Non-pigmented ciliary epithelial cell (primary cell): ENCODE measurements at regions not wholly inside any gene's neighbourhood (a gene's known extent, or its start where the extent isn't known, plus 50 kb on each side); places are given as distances from the start of the nearest gene placed in this dataset.
"Not testable (repeated sequence)": the region's sequence is repeated elsewhere in the genome, so short reads cannot be mapped to it uniquely, and the experiment has no call there.

ENCODE experiments used
- DNase-seq: peaks from one replicate; pipeline ENCODE4 v3.0.0-alpha.2; 2010; ENCODE audit warnings: low read depth

- no peak for DNase-seq
These were observed 167.7 kb upstream of the WSCD1 start for GRCh38 chr17:5902181-5903140.

DNA sequence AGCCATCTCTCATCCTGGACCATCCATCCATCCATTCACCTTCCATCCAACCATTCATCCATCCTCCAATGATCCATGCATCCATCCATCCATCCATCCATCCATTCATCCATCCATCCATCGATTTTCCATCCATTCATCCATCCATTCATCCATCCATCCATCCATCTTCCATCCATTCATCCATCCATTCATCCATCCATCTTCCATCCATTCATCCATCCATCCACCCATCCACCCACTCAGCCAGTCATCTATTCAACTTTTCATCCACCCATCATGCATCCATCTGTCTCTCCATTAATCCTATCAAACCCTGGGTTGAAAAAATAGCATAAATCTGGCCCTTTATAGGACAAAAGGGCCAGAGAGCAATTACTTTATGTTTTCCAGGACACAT, 158.3 kb upstream of the WSCD1 start:
- no peak for DNase-seq

- no peak for DNase-seq
These were observed 157.1 kb upstream of the WSCD1 start for GRCh38 chr17:5913032-5913531.

DNA sequence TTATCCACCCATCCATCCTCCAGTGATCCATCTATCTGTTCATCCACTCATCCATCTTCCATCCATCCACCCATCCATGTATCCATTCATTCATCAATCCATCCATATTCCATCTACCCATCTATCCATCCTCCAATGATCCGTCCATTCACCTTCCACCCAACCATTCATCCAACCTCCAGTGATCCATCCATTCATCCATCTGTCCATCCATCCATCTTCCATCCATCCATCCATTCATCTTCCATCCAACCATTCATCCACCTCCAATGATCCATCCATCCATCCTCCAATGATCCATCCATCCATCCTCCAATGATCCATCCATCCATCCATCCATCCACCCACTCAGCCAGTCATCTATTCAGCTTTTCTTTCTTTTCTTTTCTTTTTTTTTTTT, 156.5 kb upstream of the WSCD1 start:
- no peak for DNase-seq

DNA sequence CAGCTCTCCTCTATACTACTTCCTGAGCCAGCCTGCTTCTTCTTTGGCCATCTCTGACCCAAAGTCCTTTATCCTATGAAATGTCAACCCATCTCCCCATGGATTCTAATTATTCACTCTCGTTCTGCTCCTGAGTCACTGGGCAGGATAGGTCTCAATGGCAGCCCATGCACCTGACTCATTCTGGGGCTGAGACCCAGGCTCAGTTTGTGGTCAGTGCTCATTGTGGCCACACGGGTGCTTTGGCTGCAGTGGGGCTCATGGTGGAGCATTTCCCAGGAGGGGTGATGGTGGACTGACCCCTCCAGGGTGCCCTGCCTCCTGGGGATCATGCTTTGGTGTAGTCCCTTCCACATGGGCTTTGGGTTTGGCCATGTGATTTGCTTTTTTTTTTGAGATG, 154.8 kb upstream of the WSCD1 start:
- DNase-seq: no peak

DNA sequence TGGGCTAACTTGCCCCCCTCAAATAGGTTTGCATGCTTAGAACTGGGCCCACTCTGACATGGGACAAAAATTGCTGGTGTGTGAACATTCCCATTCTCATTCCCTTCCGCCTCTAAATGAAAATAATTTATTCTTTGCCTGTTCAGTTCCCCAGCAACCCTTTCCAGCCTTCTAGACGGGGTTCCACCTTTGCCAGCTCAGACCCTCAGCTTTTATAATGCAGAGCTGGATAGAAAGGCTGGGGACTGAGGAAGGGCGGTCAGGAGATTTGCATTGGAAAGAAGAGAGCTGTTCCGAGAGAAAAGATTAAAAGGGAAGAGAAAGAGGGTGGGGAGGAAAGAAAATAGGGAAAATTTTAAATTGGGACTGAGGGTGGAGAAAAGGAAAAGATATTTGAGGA, 151.1 kb upstream of the WSCD1 start:
- no peak for DNase-seq

- DNase-seq: no peak
These were observed 148.5 kb upstream of the WSCD1 start for GRCh38 chr17:5921512-5922282.

DNA sequence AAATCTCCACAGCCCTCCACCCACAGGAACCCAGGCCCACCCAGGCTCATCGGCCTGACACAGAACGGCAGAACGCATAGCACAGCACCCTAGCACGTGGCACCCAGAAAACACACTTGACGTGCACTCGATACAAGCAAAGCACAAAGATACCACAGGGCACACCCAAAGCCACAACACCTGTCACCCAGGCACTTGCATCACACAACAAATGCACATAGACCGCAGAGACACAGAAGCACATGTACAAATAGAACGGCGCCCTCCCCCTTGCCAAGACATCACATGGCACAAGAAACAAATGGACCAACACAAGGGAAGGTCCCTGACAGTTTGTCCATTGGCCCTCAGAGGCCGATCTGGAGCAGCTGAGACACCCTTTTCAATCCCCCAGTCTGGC, 147.7 kb upstream of the WSCD1 start:
- DNase-seq: no peak

DNA sequence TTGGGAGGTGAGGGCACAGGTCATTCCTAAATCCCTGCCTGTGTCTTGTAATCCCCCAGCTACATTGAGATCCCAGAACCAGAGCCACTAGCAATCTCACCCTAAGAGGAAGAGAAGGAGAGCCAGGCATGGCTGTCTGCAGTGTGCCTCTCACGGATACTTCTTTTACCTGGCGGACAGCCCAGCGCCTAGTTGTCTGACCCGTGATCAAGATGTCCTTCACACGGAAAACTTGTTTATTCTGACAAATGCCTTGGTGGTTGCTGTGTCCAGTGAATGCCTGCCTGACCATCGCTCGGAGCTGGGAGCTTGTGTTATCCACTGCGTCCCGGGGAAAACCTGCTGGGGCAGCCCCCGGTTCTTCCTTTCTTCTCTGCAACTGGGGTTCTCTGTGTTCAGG, 140.5 kb upstream of the WSCD1 start:
- DNase-seq: no peak

GRCh38 chr17:5930555-5930954, 139.6 kb upstream of the WSCD1 start:
- not testable (repeated sequence) for DNase-seq

DNA sequence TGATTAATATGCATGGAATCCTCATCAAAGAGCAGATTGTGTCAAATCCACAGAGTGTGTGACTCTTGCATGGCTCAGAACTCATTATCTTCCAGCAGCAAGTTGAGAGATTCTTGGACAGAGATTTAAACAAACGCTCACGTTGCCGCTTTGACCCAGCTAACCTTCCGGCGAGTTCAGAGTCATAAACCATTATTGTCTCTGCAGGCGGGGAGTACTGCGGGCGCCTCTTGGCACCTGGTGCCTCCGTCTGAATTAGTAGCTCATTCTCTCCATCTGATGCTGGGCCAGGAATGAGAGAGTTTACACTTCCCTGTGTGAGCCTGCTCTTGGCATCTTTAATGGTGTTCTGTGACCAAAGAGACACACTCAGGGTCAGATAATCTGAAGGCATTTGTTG, 138.6 kb upstream of the WSCD1 start:
- no peak for DNase-seq

DNA sequence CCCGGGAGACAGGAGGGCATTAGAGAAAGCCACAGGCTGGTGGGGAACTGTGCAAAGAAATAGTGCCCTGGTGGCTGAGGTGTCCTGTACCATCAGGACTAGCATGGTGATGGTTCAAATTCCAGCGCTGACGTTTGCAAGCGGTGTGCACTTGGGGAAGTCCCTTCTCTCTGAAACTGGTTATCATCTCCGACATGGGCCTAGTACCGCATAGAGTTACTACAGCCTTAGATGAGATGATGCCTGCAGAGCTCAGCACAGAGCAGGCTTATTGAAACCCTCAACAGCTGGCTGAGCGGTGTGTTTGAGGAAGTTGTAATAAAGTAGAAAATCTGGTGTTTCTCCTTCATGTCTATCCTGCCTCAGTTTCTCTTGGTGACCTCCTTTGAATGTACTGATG, 136.7 kb upstream of the WSCD1 start:
- DNase-seq: no peak

GRCh38 chr17:5941258-5941657, 128.9 kb upstream of the WSCD1 start:
- DNase-seq: no peak

DNA sequence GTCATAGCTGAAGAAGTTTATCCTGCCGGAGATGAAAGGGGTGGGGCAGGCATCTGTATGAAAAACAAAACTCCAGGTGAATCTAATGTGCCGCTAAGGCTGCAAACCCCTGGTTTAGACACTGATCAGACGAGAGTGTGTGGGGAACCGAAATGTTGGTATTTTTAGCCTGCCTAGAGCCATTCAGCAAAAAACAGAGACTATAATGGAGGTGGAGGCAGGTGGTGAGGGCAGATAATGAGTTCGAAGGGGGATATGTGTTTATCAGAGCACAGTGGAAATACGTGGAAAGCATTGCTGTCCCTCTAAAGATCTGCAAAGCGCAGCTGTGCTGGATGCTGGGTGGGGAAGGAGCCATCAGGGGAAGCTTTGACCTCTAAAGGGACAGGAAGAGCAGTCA, 127.5 kb upstream of the WSCD1 start:
- DNase-seq: no peak

GRCh38 chr17:5943232-5943631, 126.9 kb upstream of the WSCD1 start:
- no peak for DNase-seq

- no peak for DNase-seq
These were observed 126.2 kb upstream of the WSCD1 start for GRCh38 chr17:5943982-5944381.

GRCh38 chr17:5947701-5948180, 122.4 kb upstream of the WSCD1 start:
- DNase-seq: no peak

- no peak for DNase-seq
These were observed 121.4 kb upstream of the WSCD1 start for GRCh38 chr17:5948811-5949210.

GRCh38 chr17:5950878-5951277, 119.3 kb upstream of the WSCD1 start:
- no peak for DNase-seq

DNA sequence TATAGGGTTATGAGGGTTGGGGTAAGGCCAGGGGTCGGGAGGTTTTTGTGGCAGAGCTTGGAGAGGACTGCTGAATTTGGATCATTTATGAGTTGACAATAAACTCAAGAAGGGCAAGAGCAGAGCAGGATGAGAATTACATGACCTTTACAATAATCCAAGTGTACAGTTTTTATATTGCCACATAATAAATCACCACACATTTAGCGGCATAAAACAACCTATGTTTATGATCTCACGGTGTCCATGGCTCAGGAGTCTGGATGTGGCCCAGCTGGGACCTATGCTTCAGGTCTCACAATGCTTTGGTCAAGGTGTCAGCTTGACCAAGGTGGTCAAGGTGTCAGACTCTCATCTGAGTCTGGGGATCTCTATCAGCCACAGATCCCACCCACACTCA, 118.3 kb upstream of the WSCD1 start:
- no peak for DNase-seq

DNA sequence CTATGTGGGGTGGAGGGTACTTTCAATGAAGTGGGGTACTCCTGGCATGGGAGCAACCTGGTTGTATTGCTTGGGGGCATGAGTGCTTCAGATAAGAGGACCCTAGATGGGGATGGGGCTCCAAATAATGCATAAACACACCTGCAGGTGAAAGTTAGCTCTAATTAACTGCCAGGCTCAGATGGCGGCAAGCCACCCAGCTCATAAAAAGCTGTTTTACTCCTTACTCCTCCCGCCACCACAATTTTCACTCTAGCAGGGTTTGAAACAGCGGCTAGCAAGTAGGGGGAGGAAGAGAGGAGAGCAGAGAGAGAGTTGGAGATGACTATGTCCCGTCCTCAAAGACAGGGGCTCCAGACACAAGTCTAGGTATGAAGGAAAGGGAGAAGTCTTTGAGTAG, 117.7 kb upstream of the WSCD1 start:
- no peak for DNase-seq

GRCh38 chr17:5955764-5956163, 114.4 kb upstream of the WSCD1 start:
- no peak for DNase-seq

DNA sequence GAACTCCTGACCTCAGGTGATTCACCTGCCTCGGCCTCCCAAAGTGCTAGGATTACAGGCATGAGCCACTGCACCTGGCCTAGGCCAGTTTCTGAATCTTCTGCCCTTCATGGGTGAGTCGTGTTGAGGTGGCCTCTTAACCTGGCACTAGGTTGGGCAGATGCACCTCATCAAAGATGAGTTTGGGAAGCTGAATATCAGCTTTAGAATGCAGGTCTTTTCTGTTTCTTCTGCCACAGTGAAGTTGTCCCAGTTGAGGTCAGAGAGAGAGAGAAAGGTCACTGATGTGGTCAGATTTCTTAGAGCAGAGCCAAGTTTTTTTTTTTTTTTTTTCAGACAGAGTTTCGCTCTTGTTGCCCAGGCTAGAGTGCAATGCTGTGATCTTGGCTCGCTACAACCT, 111.3 kb upstream of the WSCD1 start:
- DNase-seq: no peak
